MM.1S (cell line): ENCODE measurements at regions not wholly inside any gene's neighbourhood (a gene's known extent, or its start where the extent isn't known, plus 50 kb on each side); places are given as distances from the start of the nearest gene placed in this dataset.

ENCODE experiments used
- EZH2 ChIP-seq: fragments of 300-600 bp; sonication (generic); optimal IDR thresholded peaks from 2 replicates; pipeline ENCODE3; 2017; ENCODE audit warnings: low read depth, mild to moderate bottlenecking, antibody characterized with exemption, low read length, mixed read lengths
- EZH2phosphoT487 ChIP-seq: fragments of 300-600 bp; sonication (generic); IDR thresholded peaks from 2 replicates; pipeline ENCODE4 v1.6.1; 2018; ENCODE audit warnings: antibody characterized with exemption, low read length
- TF ChIP-seq, protein P1 (sequence below): fragments of 300-600 bp; sonication (generic); IDR thresholded peaks from 2 replicates; pipeline ENCODE4 v1.5.1; 2016; ENCODE audit warnings: antibody characterized with exemption, low read length, mixed read lengths

DNA sequence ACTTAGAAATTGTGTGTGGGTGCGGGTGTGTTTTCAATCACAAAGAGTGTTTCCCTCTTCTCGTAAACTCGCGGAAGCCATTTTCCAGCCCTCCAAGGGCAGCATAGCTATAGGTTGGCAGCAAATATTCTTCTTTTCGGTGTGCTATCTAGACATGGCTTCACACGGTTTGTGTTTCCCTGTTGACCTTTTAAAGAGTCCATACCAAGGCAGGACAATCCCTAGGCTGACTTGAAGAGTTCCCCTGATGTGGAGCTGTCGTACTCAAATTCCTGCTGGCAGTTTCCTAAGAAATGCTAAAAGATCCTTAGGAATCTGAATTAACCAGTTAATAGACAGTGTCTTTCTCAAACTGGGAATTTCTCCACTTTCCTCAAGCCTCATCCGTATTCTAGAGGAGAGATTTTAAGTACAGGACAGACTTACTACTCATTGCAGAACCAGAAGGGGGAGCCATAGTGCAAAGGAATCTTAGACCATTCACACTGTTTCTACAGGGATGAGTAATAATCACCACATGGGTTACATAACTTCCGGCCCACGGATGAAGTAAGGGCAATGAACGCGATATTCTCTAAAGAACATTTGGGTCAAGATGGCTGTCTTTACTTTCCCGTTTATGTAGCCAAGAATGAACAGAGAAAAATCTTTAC is 288.6 kb upstream of the ELAC2 start:
- TF ChIP-seq, protein P1, sequence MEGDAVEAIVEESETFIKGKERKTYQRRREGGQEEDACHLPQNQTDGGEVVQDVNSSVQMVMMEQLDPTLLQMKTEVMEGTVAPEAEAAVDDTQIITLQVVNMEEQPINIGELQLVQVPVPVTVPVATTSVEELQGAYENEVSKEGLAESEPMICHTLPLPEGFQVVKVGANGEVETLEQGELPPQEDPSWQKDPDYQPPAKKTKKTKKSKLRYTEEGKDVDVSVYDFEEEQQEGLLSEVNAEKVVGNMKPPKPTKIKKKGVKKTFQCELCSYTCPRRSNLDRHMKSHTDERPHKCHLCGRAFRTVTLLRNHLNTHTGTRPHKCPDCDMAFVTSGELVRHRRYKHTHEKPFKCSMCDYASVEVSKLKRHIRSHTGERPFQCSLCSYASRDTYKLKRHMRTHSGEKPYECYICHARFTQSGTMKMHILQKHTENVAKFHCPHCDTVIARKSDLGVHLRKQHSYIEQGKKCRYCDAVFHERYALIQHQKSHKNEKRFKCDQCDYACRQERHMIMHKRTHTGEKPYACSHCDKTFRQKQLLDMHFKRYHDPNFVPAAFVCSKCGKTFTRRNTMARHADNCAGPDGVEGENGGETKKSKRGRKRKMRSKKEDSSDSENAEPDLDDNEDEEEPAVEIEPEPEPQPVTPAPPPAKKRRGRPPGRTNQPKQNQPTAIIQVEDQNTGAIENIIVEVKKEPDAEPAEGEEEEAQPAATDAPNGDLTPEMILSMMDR, result no peak
- TF ChIP-seq EZH2, result no peak
- no peak for TF ChIP-seq EZH2phosphoT487
